Esophagus squamous epithelium (tissue), 4 donors: ENCODE measurements at regions not wholly inside any gene's neighbourhood (a gene's known extent, or its start where the extent isn't known, plus 50 kb on each side); places are given as distances from the start of the nearest gene placed in this dataset.

Experiments
- CTCF ChIP-seq, 6 experiments: fragments of 450-650 bp in 4 of 6; fragments of 200-600 bp in 2 of 6; sonication (generic) in 2 of 6; IDR thresholded peaks; one replicate each; pipeline ENCODE4 v1.5.1; 2016 to 2019; ENCODE audit warnings: antibody characterized with exemption in 6 of 6, mild to moderate bottlenecking in 4 of 6, moderate library complexity in 4 of 6
- POLR2A ChIP-seq, 4 donors: fragments of 450-650 bp; IDR thresholded peaks; one replicate each; pipeline ENCODE4 v1.6.1; 2017; ENCODE audit warnings: antibody characterized with exemption in 4 of 4, mild to moderate bottlenecking in 4 of 4, moderate library complexity in 3 of 4

- TF ChIP-seq POLR2A (IDR thresholded peaks at IDR 0.05) (no peak), CTCF (IDR thresholded peaks at IDR 0.05) (no peak)
These were observed 164.0 kb downstream of the ALG10B start for GRCh38 chr12:38480594-38480993.
